MG63 (cell line): ENCODE measurements at regions not wholly inside any gene's neighbourhood (a gene's known extent, or its start where the extent isn't known, plus 50 kb on each side); places are given as distances from the start of the nearest gene placed in this dataset.

Source experiments
- DNase-seq: peaks from one replicate; pipeline ENCODE4 v3.0.0-alpha.2; 2020
- H3K27me3 ChIP-seq: fragments of 250-450 bp; sonication (Bioruptor Pico); 2 replicates; pipeline ENCODE4 v1.5.1; 2020; ENCODE audit warnings: mild to moderate bottlenecking, moderate library complexity
- H3K36me3 ChIP-seq: fragments of 250-450 bp; sonication (Bioruptor Pico); 2 replicates; pipeline ENCODE4 v1.5.1; 2020; ENCODE audit warnings: mild to moderate bottlenecking, moderate library complexity
- H3K4me3 ChIP-seq: fragments of 250-450 bp; sonication (Bioruptor Pico); 2 replicates; pipeline ENCODE4 v1.5.1; 2020; ENCODE audit warnings: mild to moderate bottlenecking, moderate library complexity
- H3K9me3 ChIP-seq: fragments of 250-450 bp; sonication (Bioruptor Pico); 2 replicates; pipeline ENCODE4 v1.5.1; 2020; ENCODE audit warnings: mild to moderate bottlenecking, moderate library complexity

- H3K27me3 ChIP-seq, result no peaks in the 10 kb centered on the region; the same call in 1 of the 2 replicates
- DNase-seq, result no peak
- no peak overlapping the region for H3K4me3 ChIP-seq
- no peaks in the 10 kb centered on the region for H3K9me3 ChIP-seq
- H3K36me3 ChIP-seq, result no peaks in the 10 kb centered on the region
Observed at GRCh38 chr9:99312736-99313135, 90.7 kb downstream of the SEC61B start.

GRCh38 chr9:99319048-99319447 is 97.0 kb downstream of the SEC61B start:
- no peak overlapping the region for H3K4me3 ChIP-seq
- no peak for DNase-seq
- H3K36me3 ChIP-seq, result no peaks in the 10 kb centered on the region
- no peaks in the 10 kb centered on the region; the same call in 1 of the 2 replicates for H3K27me3 ChIP-seq
- no peaks in the 10 kb centered on the region for H3K9me3 ChIP-seq

DNA sequence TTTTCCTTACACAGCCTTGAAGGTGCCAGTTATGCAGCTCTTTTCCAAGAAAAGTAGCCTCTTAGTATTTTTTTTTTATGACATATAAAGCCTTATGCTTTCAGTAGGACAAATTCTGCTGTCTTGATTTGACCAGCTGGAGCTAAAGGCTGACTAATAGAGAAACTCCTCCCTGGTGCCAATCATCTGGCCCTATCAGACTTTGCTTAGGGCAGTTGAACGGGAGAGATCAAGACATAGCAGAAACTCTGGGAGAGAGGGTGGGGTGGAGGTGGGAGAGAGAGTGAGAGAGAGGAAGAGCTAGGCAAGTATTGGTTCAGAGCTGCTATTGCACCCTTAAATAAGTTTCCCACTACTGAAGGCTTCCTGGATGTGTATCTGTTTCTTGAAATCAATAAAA is 100.2 kb downstream of the SEC61B start:
- Histone ChIP-seq H3K9me3 (no peaks in the 10 kb centered on the region), H3K27me3 (no peaks in the 10 kb centered on the region; the same call in 1 of the 2 replicates), H3K4me3 (no peak overlapping the region), H3K36me3 (no peaks in the 10 kb centered on the region)
- no peak for DNase-seq

- Histone ChIP-seq H3K4me3 (no peak overlapping the region), H3K9me3 (no peaks in the 10 kb centered on the region), H3K27me3 (no peaks in the 10 kb centered on the region), H3K36me3 (no peaks in the 10 kb centered on the region)
- DNase-seq, result no peak
Observed at GRCh38 chr9:99326112-99326916, 104.2 kb downstream of the SEC61B start.

DNA sequence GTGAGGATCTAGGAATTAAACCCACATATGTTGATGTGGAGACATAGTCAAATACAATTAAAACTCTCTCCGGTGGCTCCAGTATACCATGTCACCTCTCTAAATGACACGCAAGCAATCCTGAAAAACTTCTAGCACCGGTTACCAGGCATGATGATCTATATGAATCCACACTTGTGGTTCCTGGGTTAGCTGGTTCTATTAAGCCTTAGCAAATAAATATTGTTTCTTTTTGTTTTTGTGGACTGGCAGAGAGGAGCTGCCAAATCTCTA is 104.8 kb downstream of the SEC61B start:
- H3K27me3 ChIP-seq, result no peaks in the 10 kb centered on the region
- no peak for DNase-seq
- no peak overlapping the region for H3K4me3 ChIP-seq
- H3K36me3 ChIP-seq, result no peaks in the 10 kb centered on the region
- H3K9me3 ChIP-seq, result no peaks in the 10 kb centered on the region

GRCh38 chr9:99327667-99328066 is 105.6 kb downstream of the SEC61B start:
- no peaks in the 10 kb centered on the region for H3K27me3 ChIP-seq
- H3K4me3 ChIP-seq, result no peak overlapping the region
- no peaks in the 10 kb centered on the region for H3K36me3 ChIP-seq
- DNase-seq, result no peak
- H3K9me3 ChIP-seq, result no peaks in the 10 kb centered on the region

DNA sequence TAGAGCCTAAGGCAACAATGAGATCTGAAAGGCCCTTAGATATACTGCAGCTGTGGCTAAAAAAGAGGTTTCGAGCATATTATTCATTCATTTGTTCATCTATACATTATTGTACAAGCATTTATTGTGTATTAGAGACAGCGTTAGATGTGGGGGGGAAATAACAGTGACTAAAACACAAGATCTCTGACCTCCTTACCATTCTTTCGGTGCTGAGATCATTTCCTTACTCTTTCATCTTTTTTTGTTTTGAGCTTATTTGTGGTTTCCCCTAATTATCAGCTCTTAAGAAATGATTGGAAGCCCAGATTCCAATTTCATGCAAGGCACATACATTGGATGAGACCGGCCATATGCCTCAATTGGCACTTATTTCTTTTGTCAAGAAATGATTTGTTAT is 113.2 kb downstream of the SEC61B start:
- Histone ChIP-seq H3K9me3 (no peaks in the 10 kb centered on the region), H3K4me3 (no peak overlapping the region), H3K27me3 (no peaks in the 10 kb centered on the region), H3K36me3 (no peaks in the 10 kb centered on the region)
- no peak for DNase-seq

DNA sequence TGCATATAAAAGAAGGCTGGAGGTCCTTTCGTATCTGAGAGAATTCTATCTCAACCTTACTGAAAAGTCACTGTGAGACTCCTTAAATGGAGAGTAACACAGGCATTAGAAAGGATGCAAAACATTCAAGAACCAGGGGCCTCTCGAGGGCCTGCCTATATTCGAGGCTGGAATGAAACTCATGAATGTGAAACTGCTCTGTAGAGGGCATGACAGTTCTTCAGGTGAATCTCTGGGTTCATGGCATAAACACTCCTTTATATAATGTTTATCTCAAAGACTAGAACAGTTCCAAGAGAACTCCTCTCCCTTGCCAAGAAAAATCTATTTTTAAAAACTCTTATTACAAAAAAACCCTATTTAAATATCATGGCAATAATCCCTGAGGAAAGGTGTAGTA is 113.9 kb downstream of the SEC61B start:
- Histone ChIP-seq H3K4me3 (no peak overlapping the region), H3K36me3 (no peaks in the 10 kb centered on the region), H3K9me3 (no peaks in the 10 kb centered on the region), H3K27me3 (no peaks in the 10 kb centered on the region)
- DNase-seq, result no peak

GRCh38 chr9:99336531-99336930 is 114.4 kb downstream of the SEC61B start:
- Histone ChIP-seq H3K4me3 (no peak overlapping the region), H3K27me3 (no peaks in the 10 kb centered on the region), H3K36me3 (no peaks in the 10 kb centered on the region), H3K9me3 (no peaks in the 10 kb centered on the region)
- no peak for DNase-seq

DNA sequence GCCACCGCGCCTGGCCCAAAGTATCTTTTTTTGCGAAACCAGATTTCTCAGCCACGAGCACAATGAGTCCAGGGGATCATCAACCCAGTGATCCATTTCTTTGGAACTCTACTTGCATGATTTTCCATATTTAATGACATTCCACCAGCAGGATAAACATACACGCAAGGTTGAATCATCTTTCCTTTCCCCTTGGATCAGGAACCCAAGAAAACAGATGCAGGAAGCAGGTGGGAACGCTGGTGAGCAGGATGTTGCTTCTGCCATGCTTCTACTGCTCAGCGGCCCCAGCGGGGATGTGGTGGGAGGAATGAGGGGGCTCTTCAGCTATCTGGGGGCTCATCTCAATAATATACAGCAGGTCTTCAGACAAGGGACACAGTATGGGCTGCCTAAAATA is 118.2 kb downstream of the SEC61B start:
- Histone ChIP-seq H3K27me3 (no peaks in the 10 kb centered on the region), H3K36me3 (no peaks in the 10 kb centered on the region), H3K9me3 (no peaks in the 10 kb centered on the region), H3K4me3 (no peak overlapping the region)
- no peak for DNase-seq

GRCh38 chr9:99341686-99342085 is 119.6 kb downstream of the SEC61B start:
- no peak for DNase-seq
- H3K27me3 ChIP-seq, result no peaks in the 10 kb centered on the region

DNA sequence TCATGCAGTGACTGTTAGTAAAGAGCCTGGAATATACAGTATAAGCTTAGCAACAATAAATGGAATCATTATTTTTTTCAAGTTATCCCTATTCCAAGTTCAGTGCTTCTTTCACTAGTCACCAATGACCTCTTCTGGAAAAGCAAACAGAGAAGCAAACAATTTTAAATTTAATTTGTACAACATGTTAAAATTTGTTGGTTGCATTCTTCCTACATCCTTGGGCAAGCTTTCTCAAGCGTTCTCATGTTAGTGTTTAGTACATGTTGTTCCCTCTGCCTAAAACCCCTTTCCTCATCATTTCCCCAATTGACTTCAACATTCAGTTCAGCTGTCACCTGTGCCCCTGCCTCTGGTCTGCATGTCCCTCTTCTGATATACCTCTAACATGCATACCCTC is 123.4 kb downstream of the SEC61B start:
- H3K36me3 ChIP-seq, result no peaks in the 10 kb centered on the region
- H3K9me3 ChIP-seq, result no peaks in the 10 kb centered on the region
- H3K4me3 ChIP-seq, result no peak overlapping the region
- no peaks in the 10 kb centered on the region for H3K27me3 ChIP-seq
- DNase-seq, result no peak

More at GRCh38 chr9:99341686-99342085, 119.6 kb downstream of the SEC61B start:
- H3K36me3 ChIP-seq, result no peaks in the 10 kb centered on the region
- no peak overlapping the region for H3K4me3 ChIP-seq
- no peaks in the 10 kb centered on the region for H3K9me3 ChIP-seq

DNA sequence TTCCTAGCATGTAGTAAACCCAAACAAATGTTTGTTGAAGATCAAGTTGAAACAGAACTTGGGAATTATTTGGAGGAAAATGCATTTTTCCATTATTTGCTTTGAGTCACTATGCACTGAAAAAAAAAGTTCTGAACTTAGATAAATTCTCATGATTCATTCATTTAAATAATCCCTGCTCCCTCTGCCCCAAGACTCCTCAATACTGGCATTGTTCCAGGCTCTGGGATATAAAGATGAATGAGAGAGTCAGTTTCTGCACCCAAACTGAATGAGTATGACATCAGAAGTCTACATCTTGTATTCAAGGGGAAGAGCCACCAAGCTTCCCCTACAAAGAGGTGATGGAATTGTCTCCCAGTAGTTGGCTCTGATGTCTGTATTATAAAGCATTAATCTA is 123.9 kb downstream of the SEC61B start:
- no peak for DNase-seq

DNA sequence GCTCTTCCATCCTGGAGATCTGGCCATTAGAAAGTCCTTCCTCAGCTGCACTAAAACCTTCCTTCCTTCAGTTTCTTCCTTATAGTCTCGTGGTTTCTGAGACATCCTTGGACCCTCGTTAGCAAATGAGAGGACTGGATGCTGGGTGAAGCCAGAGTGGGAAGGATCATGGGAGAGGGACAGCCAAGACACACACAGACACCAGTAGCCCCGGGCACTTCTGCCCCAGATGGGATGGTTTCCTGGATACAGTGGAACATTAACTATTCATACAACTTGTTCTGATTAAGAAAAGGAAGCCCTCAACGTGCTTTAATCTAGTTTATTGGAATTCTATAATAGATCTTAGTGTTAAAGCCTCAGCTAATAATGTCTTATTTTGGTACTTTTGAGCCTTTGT is 125.5 kb downstream of the SEC61B start:
- no peak overlapping the region for H3K4me3 ChIP-seq
- H3K27me3 ChIP-seq, result no peaks in the 10 kb centered on the region
- no peak for DNase-seq
- H3K36me3 ChIP-seq, result no peaks in the 10 kb centered on the region
- H3K9me3 ChIP-seq, result no peaks in the 10 kb centered on the region

More for the DNA sequence above, 123.9 kb downstream of the SEC61B start:
- Histone ChIP-seq H3K9me3 (no peaks in the 10 kb centered on the region), H3K36me3 (no peaks in the 10 kb centered on the region), H3K4me3 (no peak overlapping the region), H3K27me3 (no peaks in the 10 kb centered on the region)

GRCh38 chr9:99348289-99348688 is 126.2 kb downstream of the SEC61B start:
- no peaks in the 10 kb centered on the region for H3K9me3 ChIP-seq
- H3K27me3 ChIP-seq, result no peaks in the 10 kb centered on the region
- H3K36me3 ChIP-seq, result no peaks in the 10 kb centered on the region
- no peak for DNase-seq
- H3K4me3 ChIP-seq, result no peak overlapping the region

- Histone ChIP-seq H3K9me3 (no peaks in the 10 kb centered on the region), H3K27me3 (no peaks in the 10 kb centered on the region), H3K36me3 (no peaks in the 10 kb centered on the region), H3K4me3 (no peak overlapping the region)
- no peak for DNase-seq
Observed at GRCh38 chr9:99349870-99350269, 127.8 kb downstream of the SEC61B start.

DNA sequence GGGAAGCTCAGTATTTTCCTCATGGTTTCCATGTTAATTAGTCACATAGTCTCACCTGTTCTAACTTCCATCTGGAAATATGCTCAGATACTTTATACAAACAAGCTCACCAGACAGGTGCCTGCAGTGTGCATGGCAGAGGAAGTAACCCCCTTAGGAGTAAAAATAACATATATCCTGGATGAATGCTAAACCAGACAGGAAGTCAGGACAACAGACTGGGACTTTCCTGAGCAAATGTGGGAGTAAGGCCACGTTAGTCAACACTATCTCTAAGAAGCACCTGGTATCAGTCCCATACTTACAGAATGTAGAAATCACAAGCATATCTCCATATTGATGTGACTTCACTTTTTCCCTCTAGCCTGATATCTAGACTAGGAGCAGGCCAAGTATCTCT is 128.4 kb downstream of the SEC61B start:
- Histone ChIP-seq H3K27me3 (no peaks in the 10 kb centered on the region), H3K9me3 (no peaks in the 10 kb centered on the region), H3K4me3 (no peak overlapping the region), H3K36me3 (no peaks in the 10 kb centered on the region)
- no peak for DNase-seq

GRCh38 chr9:99351647-99352046 is 129.6 kb downstream of the SEC61B start:
- Histone ChIP-seq H3K27me3 (no peaks in the 10 kb centered on the region), H3K9me3 (no peaks in the 10 kb centered on the region), H3K4me3 (no peak overlapping the region), H3K36me3 (no peaks in the 10 kb centered on the region)
- no peak for DNase-seq

GRCh38 chr9:99352826-99353225 is 130.7 kb downstream of the SEC61B start:
- H3K4me3 ChIP-seq, result no peak overlapping the region
- no peaks in the 10 kb centered on the region for H3K9me3 ChIP-seq
- H3K36me3 ChIP-seq, result no peaks in the 10 kb centered on the region
- H3K27me3 ChIP-seq, result no peaks in the 10 kb centered on the region
- no peak for DNase-seq
